DMS153 (cell line): ENCODE measurements at regions not wholly inside any gene's neighbourhood (a gene's known extent, or its start where the extent isn't known, plus 50 kb on each side); places are given as distances from the start of the nearest gene placed in this dataset.

ENCODE experiments used
- DNase-seq: peaks from one replicate; lab custom pipeline; 2025; lab: John Stamatoyannopoulos, UW

- no peak for DNase-seq
These were observed 55.7 kb upstream of the IRX4 start for GRCh38 chr5:1938310-1939000.

DNA sequence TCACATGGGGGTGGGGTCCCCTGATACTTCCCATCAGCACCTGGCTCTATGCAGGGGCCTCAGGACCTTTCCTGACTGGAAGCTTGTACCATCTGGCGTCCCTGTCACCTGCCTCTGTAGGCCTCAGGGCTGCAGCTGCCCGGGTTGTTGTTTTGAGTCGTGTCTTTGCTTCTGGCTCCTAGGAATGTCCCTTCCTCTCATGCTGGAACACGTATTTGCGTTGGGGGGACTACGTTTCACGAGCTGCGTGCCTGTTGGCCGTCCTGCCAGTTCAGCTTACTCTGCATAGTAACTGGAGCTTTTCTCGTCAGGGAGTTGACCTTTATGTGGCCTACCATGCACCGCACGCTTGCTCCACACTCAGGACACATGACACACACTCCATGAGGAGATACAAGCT is 54.9 kb upstream of the IRX4 start:
- no peak for DNase-seq

- no peak for DNase-seq
These were observed 54.2 kb upstream of the IRX4 start for GRCh38 chr5:1936901-1937300.

- no peak for DNase-seq
These were observed 53.7 kb upstream of the IRX4 start for GRCh38 chr5:1936413-1936812.

DNA sequence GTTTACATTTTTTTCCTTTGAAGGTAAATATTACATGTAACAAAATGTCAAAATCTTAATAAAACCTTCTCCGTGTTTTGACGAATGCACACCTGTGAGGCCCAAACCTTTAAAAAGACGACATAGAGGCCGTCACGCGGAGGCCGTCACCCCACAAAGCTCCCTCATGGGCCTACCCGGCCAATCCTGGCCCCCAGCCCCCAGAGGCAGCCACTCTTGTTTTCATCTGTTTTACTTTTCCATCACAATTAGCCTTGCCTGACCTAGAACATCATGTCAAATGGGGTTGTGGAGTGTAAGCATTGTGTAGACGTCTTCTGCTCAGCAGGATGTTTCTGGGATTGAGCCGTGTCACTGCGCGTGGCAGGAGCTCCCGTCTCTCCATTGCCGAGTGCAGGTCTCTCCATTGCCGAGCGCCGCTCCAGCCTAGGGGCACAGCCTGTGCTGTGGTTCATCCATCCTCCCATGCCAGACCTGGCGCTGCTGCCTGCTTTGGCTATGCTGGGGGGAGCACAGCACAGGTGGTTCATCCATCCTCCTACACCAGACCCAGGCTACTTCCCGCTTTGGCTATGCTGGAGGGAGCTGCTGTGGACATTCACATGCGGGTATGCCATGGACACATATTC is 52.2 kb upstream of the IRX4 start:
- DNase-seq, result no peak

DNA sequence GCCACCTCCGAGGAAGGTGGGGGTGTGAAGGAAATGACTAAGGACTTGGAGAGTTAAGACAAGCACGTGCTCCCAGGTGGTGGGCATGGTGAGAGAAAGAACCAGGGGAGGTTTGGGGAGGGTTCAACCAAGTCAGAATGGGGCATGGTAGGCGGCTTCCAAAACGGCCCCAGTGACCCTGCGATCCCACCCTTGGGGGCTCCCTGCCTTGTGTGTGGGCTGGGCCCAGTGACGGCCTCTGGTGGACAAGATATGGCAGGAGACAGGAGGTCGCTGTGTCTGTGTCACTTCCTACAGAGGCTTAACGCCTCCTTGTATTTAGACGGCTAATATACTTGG is 51.3 kb upstream of the IRX4 start:
- no peak for DNase-seq

DNA sequence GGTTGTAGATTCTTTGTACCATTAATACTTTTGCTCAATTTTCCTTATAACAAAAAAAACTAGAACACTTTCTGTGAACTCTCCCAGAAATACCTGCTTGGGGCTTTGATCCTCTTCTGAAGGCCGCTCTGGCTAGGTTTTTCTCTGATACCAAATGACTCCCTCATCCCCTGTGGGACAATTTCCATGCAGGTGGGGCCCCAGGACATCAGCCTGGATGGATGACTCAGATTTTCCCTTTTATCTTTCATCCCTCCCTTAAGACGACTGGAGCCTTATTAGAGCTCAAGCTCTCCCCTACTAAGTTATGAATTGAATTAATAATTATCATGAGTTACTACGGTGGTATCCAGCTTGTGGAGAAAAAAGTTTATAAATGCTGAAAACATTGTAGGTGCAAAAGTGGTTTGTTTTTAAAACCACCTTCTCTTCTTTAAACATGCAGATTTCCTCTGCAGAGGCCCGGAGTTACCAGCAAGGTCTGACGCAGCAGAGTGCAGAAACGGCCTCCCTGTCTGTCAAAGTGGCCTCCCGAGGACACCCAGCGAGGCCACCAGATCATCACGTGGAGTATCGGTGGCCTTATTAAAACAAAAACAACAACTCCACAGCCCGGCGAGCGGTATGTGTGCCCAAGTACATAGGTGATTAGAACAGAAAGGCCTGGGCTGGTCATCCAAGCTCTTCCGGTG is 50.8 kb upstream of the IRX4 start:
- DNase-seq, result no peak
